ENCODE measurements at regions not wholly inside any gene's neighbourhood (a gene's known extent, or its start where the extent isn't known, plus 50 kb on each side); places are given as distances from the start of the nearest gene placed in this dataset.

DNA sequence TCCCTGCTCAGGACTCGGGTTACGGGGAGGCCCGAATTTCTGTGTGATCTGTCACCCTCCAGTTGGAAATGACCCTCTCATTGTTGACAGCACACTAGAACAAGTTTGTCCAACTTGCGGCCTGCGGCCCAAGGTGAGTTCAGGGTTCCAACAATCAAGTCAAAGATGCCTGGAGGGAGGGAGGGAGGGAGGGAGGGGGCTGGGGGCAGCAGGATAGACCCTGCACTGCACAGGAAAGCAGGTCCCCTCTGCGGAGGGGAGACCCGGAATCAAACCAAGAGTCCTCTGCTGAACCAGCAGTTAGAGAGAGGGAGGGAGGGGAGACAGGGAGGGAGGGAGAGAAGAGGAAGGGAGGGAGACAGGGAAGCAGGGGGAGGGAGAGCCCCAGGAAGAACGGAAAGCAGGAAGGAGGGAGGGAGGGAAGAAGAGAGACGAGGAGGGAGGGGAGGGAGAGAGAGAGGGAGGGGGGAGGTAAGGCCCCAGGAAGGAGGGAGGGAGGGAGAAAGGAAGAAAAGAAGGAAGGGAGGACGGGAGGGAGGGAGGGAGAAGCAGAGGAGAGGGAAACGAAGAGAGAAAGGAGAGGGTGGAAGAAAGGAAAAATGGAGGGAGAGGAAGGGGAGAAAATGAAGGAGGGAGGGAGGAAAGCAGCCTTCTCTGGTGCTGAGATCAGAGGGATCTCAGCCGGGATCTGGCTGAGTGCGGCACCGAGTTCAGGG, 96.7 kb upstream of the CDH5 start:
- TF ChIP-seq, protein P1, sequence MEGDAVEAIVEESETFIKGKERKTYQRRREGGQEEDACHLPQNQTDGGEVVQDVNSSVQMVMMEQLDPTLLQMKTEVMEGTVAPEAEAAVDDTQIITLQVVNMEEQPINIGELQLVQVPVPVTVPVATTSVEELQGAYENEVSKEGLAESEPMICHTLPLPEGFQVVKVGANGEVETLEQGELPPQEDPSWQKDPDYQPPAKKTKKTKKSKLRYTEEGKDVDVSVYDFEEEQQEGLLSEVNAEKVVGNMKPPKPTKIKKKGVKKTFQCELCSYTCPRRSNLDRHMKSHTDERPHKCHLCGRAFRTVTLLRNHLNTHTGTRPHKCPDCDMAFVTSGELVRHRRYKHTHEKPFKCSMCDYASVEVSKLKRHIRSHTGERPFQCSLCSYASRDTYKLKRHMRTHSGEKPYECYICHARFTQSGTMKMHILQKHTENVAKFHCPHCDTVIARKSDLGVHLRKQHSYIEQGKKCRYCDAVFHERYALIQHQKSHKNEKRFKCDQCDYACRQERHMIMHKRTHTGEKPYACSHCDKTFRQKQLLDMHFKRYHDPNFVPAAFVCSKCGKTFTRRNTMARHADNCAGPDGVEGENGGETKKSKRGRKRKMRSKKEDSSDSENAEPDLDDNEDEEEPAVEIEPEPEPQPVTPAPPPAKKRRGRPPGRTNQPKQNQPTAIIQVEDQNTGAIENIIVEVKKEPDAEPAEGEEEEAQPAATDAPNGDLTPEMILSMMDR (IDR thresholded peaks at IDR 0.05), result no peak
- no peak for TF ChIP-seq KAT7 (CRISPR knock-in tag; IDR thresholded peaks at IDR 0.05; ENCODE audit: borderline replicate concordance)
- TF ChIP-seq, protein P2, sequence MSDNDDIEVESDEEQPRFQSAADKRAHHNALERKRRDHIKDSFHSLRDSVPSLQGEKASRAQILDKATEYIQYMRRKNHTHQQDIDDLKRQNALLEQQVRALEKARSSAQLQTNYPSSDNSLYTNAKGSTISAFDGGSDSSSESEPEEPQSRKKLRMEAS (CRISPR knock-in tag; IDR thresholded peaks at IDR 0.05), result no peak
- TF ChIP-seq TEAD4 (CRISPR knock-in tag; IDR thresholded peaks at IDR 0.05), result no peak
- TF ChIP-seq, protein P3, sequence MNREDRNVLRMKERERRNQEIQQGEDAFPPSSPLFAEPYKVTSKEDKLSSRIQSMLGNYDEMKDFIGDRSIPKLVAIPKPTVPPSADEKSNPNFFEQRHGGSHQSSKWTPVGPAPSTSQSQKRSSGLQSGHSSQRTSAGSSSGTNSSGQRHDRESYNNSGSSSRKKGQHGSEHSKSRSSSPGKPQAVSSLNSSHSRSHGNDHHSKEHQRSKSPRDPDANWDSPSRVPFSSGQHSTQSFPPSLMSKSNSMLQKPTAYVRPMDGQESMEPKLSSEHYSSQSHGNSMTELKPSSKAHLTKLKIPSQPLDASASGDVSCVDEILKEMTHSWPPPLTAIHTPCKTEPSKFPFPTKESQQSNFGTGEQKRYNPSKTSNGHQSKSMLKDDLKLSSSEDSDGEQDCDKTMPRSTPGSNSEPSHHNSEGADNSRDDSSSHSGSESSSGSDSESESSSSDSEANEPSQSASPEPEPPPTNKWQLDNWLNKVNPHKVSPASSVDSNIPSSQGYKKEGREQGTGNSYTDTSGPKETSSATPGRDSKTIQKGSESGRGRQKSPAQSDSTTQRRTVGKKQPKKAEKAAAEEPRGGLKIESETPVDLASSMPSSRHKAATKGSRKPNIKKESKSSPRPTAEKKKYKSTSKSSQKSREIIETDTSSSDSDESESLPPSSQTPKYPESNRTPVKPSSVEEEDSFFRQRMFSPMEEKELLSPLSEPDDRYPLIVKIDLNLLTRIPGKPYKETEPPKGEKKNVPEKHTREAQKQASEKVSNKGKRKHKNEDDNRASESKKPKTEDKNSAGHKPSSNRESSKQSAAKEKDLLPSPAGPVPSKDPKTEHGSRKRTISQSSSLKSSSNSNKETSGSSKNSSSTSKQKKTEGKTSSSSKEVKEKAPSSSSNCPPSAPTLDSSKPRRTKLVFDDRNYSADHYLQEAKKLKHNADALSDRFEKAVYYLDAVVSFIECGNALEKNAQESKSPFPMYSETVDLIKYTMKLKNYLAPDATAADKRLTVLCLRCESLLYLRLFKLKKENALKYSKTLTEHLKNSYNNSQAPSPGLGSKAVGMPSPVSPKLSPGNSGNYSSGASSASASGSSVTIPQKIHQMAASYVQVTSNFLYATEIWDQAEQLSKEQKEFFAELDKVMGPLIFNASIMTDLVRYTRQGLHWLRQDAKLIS (CRISPR knock-in tag; IDR thresholded peaks at IDR 0.05; ENCODE audit: borderline replicate concordance), result no peak
- TF ChIP-seq ZNF121 (CRISPR knock-in tag; IDR thresholded peaks at IDR 0.05), result no peak
- no peak for TF ChIP-seq NFYB (CRISPR knock-in tag; conservative IDR thresholded peaks at IDR 0.05; ENCODE audit: low read depth)
- TF ChIP-seq ZBTB21 (CRISPR knock-in tag; IDR thresholded peaks at IDR 0.05; ENCODE audit: borderline replicate concordance), result no peak

All from WTC11 (cell line).